Gastroesophageal sphincter (tissue), 4 donors: ENCODE measurements at regions not wholly inside any gene's neighbourhood (a gene's known extent, or its start where the extent isn't known, plus 50 kb on each side); places are given as distances from the start of the nearest gene placed in this dataset.

ENCODE experiments used
- ATAC-seq: fragments of 150-250 bp; one replicate; pipeline ENCODE4 v1.9.1; 2016; ENCODE audit warnings: mild to moderate bottlenecking, moderate library complexity
- H3K27ac ChIP-seq, 4 donors: fragments of 200-600 bp; sonication (generic) in 3 of 4; 1 replicate in 3 of 4; 2 replicates in 1 of 4; pipeline ENCODE4 v1.5.1; 2016 to 2019
- H3K27me3 ChIP-seq: fragments of 200-600 bp; sonication (generic); one replicate; pipeline ENCODE4 v1.5.1; 2019
- H3K36me3 ChIP-seq, 2 donors: fragments of 200-600 bp; sonication (generic); one replicate each; pipeline ENCODE4 v1.5.1; 2019; ENCODE audit warnings: control low read depth in 1 of 2
- H3K4me1 ChIP-seq, 3 donors: fragments of 200-600 bp; sonication (generic); 1 replicate in 2 of 3; 2 replicates in 1 of 3; pipeline ENCODE4 v1.5.1; 2016 to 2019; ENCODE audit warnings: control low read depth in 2 of 3
- H3K4me3 ChIP-seq, 2 donors: fragments of 200-600 bp; sonication (generic); one replicate each; pipeline ENCODE4 v1.5.1; 2019; ENCODE audit warnings: mild to moderate bottlenecking in 1 of 2, moderate library complexity in 1 of 2
- H3K9me3 ChIP-seq, 3 donors: fragments of 200-600 bp; sonication (generic); one replicate each; pipeline ENCODE4 v1.5.1; 2017 to 2019; ENCODE audit warnings: control low read depth in 2 of 3
- EP300 ChIP-seq: sonication (generic); formaldehyde crosslinking; IDR thresholded peaks from one replicate; pipeline ENCODE4 v1.6.1; 2017; ENCODE audit warnings: antibody characterized with exemption, mild to moderate bottlenecking
- POLR2A ChIP-seq, 2 donors: fragments of 450-650 bp; IDR thresholded peaks; one replicate each; pipeline ENCODE4 v1.6.1; 2017; ENCODE audit warnings: antibody characterized with exemption in 2 of 2, mild to moderate bottlenecking in 2 of 2, moderate library complexity in 1 of 2
- POLR2AphosphoS5 ChIP-seq: sonication (generic); formaldehyde crosslinking; IDR thresholded peaks from one replicate; pipeline ENCODE4 v1.6.1; 2017; ENCODE audit warnings: antibody characterized with exemption
- whole genome bisulfite sequencing, 2 donors: methylation state at CpG; one replicate each; pipeline ENCODE4 v1.1.5; 2018; ENCODE audit warnings: low coverage in 1 of 2; 5-methylcytosine and 5-hydroxymethylcytosine counted together
- TF ChIP-seq, protein P1 (sequence below), 4 experiments: fragments of 200-600 bp in 2 of 4; fragments of 450-650 bp in 2 of 4; sonication (generic) in 1 of 4; IDR thresholded peaks; one replicate each; pipeline ENCODE4 v1.5.1; 2017 to 2019; ENCODE audit warnings: antibody characterized with exemption in 4 of 4, mild to moderate bottlenecking in 2 of 4, moderate library complexity in 2 of 4

DNA sequence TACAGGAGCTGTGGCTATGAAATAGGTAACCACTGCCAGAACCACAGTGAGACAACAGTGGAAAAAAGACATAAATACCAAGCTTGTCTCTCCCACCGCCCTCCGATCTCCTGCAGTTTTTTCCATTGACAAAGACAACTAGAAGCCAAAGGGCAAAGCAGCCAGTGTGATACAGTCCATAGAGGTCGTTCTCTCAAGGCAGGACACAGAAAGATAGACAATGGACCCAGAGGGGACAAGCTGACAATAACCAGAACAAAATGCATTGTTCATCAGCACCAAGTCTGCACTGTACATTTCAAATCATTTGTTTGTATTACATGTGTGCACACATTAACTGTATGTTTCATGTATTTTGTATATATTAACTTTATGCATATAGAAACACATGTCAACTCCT lies 233.0 kb upstream of the NOL4 start:
- Histone ChIP-seq H3K9me3 (no peaks in the 10 kb centered on the region), H3K27me3 (no peaks in the 10 kb centered on the region), H3K4me3 (no peak overlapping the region), H3K4me1 (no peaks in the 10 kb centered on the region), H3K36me3 (no peaks in the 10 kb centered on the region), H3K27ac (no peak overlapping the region)
- 60 to 74% methylated on average over 1 to 3 of the region's 3 CpGs for WGBS, 2 donors
- TF ChIP-seq, protein P1, sequence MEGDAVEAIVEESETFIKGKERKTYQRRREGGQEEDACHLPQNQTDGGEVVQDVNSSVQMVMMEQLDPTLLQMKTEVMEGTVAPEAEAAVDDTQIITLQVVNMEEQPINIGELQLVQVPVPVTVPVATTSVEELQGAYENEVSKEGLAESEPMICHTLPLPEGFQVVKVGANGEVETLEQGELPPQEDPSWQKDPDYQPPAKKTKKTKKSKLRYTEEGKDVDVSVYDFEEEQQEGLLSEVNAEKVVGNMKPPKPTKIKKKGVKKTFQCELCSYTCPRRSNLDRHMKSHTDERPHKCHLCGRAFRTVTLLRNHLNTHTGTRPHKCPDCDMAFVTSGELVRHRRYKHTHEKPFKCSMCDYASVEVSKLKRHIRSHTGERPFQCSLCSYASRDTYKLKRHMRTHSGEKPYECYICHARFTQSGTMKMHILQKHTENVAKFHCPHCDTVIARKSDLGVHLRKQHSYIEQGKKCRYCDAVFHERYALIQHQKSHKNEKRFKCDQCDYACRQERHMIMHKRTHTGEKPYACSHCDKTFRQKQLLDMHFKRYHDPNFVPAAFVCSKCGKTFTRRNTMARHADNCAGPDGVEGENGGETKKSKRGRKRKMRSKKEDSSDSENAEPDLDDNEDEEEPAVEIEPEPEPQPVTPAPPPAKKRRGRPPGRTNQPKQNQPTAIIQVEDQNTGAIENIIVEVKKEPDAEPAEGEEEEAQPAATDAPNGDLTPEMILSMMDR (IDR thresholded peaks at IDR 0.05) = no peak
- TF ChIP-seq POLR2AphosphoS5 = no peak
- TF ChIP-seq POLR2A (IDR thresholded peaks at IDR 0.05) = no peak
- TF ChIP-seq EP300 = no peak
- no peak for ATAC-seq

GRCh38 chr18:34458410-34458977 lies 233.8 kb upstream of the NOL4 start:
- Histone ChIP-seq H3K36me3 (no peaks in the 10 kb centered on the region), H3K9me3 (no peaks in the 10 kb centered on the region), H3K4me1 (no peaks in the 10 kb centered on the region), H3K27me3 (no peaks in the 10 kb centered on the region), H3K27ac (no peak overlapping the region), H3K4me3 (no peak overlapping the region)
- no peak for TF ChIP-seq POLR2AphosphoS5
- no peak for TF ChIP-seq POLR2A (IDR thresholded peaks at IDR 0.05)
- TF ChIP-seq, protein P1 (IDR thresholded peaks at IDR 0.05) = no peak
- no peak for TF ChIP-seq EP300
- WGBS, 2 donors = 64 to 74% methylated on average over 3 of the region's 3 CpGs
- ATAC-seq = no peak

GRCh38 chr18:34461266-34461665 lies 236.6 kb upstream of the NOL4 start:
- WGBS, 2 donors = 47 to 55% methylated on average over 3 of the region's 3 CpGs
- no peaks in the 10 kb centered on the region for H3K36me3 ChIP-seq
- no peaks in the 10 kb centered on the region for H3K4me1 ChIP-seq
- TF ChIP-seq POLR2AphosphoS5 (no peak), POLR2A (IDR thresholded peaks at IDR 0.05) (no peak), EP300 (no peak)
- TF ChIP-seq, protein P1 (IDR thresholded peaks at IDR 0.05) = no peak
- H3K4me3 ChIP-seq = no peak overlapping the region
- ATAC-seq = no peak
- no peaks in the 10 kb centered on the region for H3K9me3 ChIP-seq
- H3K27me3 ChIP-seq = no peaks in the 10 kb centered on the region
- H3K27ac ChIP-seq = no peak overlapping the region

- no peak for TF ChIP-seq POLR2A (IDR thresholded peaks at IDR 0.05)
- TF ChIP-seq, protein P1 (IDR thresholded peaks at IDR 0.05) = no peak
- Histone ChIP-seq H3K27me3 (no peaks in the 10 kb centered on the region), H3K4me1 (no peaks in the 10 kb centered on the region), H3K36me3 (no peaks in the 10 kb centered on the region), H3K9me3 (no peaks in the 10 kb centered on the region), H3K4me3 (no peak overlapping the region), H3K27ac (no peak overlapping the region)
- ATAC-seq = no peak
- WGBS, 2 donors = 86% methylated on average over 1 of the region's 1 CpG; no CpG with 5 or more reads in 1 of the 2 donors
Observed at GRCh38 chr18:34467058-34467457, 242.3 kb upstream of the NOL4 start.

DNA sequence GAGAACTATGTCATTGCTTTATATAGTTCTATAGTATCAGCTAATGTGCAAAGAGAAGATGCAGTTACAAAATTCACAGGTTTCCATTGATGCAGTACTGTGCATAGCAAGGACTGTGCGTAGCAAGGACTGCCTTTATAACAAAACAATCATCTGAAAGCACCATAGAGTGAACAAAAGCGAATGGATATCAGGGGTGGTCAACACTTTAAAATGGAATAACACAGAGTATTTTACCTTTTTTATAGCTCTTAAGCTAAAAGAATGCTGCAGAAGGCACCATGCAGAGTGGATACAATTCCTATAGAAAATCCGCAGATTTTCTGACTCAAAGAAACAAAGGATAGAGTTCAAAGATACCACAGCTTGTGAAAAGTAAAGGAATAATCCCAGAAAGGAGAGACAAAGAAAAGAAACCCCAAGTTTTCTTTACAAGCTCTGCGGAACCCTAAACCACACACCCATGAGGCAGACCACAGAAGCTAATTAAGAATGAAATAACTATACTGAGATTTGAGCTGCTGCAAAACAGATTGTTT lies 229.9 kb upstream of the DTNA start:
- ATAC-seq = no peak
- no peaks in the 10 kb centered on the region for H3K4me1 ChIP-seq
- H3K27ac ChIP-seq = no peak overlapping the region
- H3K9me3 ChIP-seq = peaks cover 0 to 4% (median 0%) of the 10 kb centered on the region in 3 donors
- WGBS, 2 donors = 71 to 75% methylated on average over 4 of the region's 4 CpGs
- H3K27me3 ChIP-seq = no peaks in the 10 kb centered on the region
- TF ChIP-seq EP300 = no peak
- H3K36me3 ChIP-seq = no peaks in the 10 kb centered on the region
- H3K4me3 ChIP-seq = no peak overlapping the region
